GM21390 (cell line): ENCODE measurements at regions not wholly inside any gene's neighbourhood (a gene's known extent, or its start where the extent isn't known, plus 50 kb on each side); places are given as distances from the start of the nearest gene placed in this dataset.

Experiments
- ATAC-seq: cut with Tn5 transposase; IDR thresholded peaks from one replicate; pipeline ENCODE4 v1.9.1; 2021; ENCODE audit not compliant: unreplicated experiment

DNA sequence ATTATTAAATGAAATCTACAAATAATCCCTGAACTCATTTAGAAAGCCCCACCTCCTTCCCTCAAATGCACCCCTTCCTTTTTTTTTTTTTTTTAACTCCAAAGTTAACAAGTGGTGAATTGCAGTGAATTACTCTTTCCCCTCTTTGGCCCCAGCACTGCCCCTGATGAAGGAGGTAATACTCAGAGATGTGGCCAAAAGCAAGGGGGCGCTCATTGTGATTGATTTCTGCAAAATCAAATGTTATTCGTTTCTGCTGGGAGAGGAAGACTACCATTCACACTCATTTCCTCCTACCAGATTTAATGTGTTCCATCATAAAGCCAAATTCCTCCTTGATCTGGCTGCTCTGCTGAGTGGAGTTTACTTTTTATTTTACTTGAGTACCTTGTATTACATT, 259.4 kb downstream of the GPD2 start:
- no peak for ATAC-seq

DNA sequence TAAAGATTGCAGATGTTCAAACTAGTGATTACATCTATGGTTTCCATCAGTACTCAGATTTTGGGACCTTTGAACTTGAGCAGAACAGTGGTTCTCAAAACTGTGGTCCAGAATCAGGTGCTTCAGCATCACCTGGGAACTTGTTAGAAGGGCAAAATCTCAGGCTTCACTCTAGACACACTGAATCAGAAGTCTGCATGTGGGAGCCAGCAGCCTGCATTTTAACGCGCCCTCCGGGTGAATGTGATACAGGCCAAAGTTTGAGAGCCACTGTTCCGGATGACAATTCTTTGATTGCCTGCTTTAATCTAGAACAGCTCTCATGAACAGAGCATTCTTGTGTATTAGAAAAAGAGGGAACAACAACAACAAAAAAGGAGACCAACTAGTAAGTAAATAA, 261.7 kb downstream of the GPD2 start:
- ATAC-seq: no peak

DNA sequence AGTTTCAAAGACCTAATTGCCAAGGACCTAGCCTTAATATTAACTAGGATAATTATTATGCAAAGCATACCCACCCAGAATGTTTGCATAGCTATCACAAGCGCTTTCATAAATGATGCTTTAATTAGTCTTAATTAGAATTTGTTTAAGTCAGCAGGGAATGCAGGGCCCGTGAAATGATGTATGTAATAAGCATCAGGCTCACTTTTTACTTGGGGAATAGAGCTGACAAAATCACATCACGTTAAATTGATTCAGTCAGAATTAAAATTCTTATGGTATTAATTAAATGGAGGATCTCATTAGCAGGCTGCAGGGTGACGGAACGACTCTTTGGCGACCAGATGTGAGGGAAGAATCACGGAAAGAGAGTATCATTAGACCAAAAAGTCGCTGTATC, 264.5 kb downstream of the GPD2 start:
- no peak for ATAC-seq

DNA sequence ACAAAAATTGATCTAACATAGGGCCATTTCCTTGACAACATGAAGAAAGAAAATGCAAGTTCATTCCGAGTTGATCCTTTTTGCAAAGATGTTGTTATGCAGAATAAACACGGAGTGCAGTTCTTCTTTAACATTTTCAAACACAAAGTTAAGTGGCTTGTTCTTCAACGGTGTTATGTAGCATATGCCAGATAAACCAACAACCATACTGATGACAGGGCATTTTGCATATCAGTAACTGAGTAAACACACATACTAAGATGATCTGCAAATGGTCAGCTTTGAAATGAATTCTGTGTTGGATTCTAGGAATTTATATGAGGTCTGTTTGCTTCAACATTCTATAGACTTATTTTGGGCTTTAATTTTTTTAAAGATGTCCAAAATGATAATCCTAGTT, 266.4 kb downstream of the GPD2 start:
- no peak for ATAC-seq

DNA sequence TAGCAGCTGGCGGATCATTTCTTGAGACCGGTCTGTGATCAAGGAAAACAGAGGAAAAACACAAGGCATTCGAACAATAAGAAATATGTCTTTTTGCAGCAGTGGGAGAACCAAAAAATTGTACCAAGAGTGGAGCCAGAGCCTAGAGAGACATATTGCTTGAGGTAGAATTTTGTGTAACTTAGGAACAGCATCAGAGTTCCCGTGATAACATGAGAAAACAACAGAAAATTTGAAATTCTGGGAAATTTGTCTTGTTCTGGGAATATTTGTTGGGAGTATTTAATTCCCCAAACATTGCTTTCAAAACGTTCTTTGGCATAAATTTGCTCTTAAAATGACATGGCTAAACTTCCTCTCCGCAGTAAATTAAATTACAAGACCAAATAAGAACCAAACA, 267.5 kb downstream of the GPD2 start:
- no peak for ATAC-seq

DNA sequence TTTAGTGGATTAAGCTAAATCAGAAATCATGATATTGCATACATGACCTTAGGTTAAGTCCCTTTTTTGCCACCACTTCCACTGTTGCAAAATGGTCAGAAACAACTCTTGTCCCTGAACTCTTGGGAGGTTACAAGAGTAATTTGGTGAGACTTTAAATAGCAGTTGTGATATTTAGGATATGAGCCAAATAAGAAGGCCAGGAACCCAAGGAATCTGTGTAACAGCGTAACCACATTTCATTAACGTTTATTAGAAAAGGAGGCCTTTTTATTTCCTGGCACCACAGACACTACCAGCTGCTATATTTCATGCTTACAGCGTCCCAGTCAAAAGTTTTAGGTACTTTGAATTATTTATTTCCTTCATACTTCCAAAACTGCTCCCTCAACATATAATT, 268.0 kb downstream of the GPD2 start:
- ATAC-seq: no peak

DNA sequence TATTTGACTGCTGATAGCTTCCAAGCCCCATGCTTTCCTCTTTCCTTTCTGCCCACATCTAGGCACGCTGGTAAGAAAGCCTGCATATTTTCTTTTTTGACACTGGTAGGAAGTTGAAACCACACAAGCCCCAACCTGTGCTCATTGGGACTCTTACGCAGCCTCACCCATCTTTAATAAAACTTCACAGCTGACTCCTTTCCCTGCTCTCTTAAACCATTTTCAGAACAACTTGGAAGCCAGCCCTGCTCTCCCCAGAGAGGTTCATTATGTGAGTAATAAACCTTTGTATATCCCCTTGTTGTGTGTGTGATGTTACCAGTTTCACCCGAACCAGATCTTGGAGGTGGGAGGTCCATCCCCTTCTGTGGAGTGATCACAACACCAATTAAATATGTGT, 268.4 kb downstream of the GPD2 start:
- no peak for ATAC-seq

DNA sequence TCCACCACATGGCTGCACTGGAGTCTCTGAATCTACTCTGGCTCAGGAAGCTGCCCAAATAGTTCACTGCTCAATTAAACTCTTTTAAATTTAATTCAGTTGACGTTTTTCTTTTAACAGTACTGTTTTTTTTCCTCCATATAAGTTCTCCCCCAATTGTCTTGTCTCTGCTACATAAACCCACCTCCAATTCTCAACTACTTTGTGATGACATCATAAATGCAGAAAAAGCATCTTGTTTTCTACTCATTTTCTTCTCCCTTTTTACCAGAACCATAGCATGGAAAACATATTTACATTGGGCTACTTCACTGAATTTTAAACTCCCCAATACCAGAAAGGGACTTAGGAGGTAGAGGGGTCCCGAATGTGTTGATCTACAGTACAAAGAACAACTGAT, 270.4 kb downstream of the GPD2 start:
- ATAC-seq: no peak

DNA sequence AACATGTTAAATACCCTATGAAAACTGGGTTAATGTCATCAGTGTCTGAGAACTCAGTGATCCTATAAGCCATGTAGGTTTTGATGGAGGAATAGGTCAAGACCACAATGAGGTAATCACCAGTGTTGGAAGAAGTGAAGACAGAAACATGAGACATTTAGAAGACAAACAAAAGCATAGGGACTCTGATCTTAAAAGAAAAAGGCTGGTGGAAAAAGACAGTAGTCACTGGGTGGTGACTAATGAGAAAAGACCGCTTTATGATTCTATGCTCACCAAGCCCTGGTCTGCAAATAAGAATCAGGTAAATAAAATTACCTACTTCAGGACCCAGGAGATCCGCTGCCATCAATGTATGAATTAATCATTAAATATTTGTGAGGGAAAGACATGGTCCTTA, 271.9 kb downstream of the GPD2 start:
- no peak for ATAC-seq

DNA sequence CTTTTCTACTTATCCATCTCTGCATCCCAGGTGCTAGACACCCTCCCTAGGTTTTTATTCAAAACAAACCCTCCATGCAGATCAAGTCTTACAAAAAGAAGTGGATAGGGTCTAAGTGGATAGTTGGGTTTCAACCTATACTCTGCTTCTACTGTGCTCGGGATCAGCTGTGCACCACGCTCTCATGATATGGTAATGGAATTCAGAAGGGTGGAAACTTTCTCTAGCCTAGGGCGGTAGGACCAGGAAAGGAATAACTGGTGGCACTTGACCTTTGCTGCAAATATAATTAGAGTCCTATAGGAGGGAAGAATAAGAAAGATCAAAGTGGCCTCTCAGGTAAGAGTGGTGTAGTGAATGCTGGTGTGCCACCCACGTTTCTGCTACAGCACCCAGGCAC, 272.9 kb downstream of the GPD2 start:
- no peak for ATAC-seq

DNA sequence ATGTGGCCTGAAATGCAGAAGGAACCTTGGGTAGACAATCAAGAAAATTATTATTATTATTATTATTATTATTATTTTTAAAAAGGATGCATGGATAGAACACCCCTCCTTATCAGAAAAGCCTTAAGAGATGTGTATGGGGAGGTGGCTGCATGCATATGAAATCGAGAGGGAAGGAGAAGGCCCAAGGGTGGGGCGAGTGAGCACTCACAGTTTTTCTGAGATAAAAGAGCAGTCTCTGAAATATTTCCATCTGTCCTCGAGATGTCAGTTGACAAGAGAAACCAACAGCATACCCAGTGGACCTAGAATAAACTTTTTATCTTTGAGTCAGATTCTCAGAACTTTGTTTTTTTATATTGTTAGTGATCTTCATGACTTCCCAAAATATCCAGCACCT, 282.9 kb downstream of the GPD2 start:
- no peak for ATAC-seq

DNA sequence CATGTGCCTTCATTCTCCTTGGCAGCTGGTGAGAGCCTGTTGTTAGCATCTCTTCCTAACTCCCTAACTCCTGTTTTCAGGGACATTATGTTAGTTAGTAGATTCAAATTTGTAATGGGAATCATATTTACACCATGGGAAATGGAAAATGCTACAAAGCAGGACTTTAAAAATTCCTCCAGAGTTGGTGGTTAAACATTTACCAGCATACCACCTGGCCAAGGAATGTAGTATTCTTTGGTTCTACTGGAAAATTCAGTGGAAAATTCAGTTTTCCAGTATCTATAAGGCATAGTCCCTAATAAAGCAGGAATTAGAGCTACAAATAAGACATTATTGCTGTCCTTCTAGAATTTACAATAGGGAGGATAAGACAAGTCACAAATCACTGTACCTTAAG, 291.7 kb downstream of the GPD2 start:
- no peak for ATAC-seq

DNA sequence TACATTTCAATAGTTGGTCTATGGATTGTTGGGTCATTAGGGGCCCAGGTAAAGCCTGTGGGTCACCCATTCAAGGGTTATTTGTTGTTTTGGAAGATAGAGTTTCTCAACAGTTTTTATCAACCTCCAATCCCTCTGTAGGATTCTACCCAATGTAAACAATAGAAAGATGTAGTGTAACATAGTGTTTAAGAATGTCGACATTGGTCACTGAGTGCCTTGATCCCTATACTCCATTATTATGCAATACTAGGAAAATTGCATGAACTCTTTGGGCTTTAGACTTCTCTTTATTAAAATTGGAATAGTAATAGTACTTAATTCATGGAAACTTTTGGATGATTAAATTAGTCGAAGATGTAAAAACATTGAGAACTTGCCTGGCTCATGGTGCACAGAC, 292.1 kb downstream of the GPD2 start:
- no peak for ATAC-seq

DNA sequence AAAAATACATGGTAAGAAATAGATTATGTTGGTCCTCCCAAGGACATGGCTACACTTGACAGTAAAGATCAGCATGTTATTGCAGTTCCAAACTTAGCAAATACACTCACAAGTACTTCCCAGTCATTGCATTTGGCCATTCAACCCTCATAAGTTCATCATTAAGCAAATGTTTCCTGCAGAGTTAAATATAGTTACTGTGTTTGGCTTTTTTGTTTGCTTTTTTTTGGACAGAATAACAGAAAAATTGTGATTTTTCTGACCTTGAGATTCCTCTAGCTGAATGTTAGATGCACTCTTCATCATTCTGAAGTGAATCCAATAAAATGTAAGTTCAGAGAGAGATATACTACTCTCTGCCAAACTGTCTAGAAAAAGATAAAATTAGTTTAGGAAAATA, 295.3 kb downstream of the GPD2 start:
- ATAC-seq: no peak

DNA sequence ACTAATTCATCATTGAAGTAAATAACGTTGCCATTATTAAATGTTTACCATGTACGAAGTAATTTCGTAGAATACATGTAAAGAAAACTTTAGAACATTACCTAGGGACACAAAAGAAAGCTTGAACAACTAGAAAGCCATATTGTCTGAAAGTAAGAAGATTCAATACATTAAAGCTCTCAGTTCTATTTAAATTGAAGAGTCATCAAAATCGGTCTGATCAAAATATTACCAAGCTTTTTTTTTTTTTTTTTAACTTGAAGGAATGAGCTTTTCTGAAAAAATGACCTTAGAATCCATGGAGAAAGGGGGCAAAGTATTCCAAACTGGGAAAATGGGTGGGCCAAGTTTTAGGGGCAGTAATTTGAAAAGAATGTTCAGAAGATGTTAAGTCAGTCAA, 300.8 kb downstream of the GPD2 start:
- no peak for ATAC-seq

DNA sequence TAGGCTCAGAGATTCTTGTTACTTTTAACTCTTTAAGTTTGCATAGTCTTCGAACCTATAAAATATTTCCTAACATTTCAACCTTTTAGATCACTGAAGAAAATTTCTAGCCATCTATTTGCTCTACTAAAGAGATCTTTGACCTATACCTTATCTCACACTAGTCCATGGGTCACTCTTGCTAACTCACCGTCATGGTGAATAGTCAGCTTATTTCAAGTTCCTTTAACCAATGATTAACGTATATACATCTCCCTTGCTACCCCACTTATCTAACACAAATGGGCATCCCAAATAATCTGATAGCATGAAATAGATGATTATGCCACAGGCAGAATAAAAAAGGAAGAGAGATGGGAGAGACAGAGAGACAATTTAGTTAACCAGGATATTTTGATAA, 303.1 kb downstream of the GPD2 start:
- ATAC-seq: no peak

DNA sequence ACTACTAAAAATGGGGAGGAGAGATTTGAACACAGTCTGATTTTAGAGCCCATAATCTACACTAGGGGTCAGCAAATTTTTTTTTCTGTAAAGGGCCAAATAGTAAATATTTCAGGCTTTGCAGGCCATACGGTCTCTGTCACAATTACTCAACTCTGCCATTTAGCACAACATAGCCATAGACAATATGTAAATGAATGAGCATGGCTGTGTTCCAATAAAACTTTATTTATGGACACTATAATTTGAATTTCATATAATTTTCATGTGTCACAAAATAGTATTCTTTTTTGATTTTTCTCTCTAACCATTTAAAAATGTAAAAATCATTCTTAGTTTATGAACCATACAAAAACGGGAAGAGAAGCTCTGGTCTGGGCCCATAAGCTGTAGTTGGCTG, 309.4 kb downstream of the GPD2 start:
- no peak for ATAC-seq

DNA sequence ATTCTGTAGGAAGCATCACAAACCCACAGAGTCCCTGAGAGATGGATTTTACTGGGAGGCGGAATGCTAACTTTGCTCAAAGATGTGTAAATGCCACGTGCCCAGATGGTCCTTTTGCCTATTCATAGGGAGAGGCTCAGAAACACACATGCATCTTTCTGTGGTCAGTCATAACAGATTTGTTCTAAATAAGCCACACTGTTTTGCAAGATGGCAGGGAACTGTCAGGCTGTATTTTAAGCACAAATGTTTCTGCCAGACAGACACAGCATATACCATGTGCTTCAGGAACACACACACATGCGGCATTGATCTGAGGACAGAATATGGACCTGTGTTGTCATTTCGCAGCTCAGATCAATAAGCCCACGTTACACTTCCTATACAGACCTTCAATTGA, 312.0 kb downstream of the GPD2 start:
- no peak for ATAC-seq

DNA sequence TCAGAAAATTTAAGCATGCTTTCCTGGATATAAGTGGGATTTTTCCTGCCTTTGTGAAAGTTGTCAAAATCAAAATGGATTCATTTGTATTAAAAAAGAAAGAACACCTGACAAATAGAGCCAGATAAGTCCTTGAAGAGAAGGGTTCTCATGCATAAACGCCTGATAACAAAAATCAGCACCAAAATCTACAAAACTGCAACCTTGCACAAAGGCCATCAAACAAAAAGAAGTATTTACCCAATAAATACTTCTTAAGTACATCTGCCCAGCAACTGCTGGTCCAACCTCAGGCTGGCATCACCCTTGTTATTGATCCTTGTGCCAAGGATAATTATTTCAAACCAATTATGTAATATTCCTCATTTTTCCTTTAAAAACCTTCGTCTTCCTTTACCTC, 315.9 kb downstream of the GPD2 start:
- no peak for ATAC-seq

DNA sequence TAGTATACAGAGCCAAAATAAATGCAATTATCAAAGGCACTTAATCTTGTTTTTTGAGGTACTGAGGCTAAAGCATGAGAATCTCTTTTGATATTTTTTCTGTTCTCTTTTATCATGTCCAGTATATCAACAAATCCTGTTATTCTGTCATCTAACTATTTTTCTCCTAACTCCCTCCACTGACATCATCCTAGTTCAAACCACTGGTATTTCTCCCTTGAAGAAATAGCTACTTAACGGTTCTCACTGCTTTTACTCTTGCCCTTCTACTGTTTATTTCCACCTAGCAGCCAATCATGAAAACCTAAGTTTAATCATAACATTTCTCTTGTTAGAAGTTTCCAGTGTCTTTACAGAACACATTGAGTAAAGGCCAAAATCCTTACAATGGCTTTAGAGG, 317.6 kb downstream of the GPD2 start:
- ATAC-seq: no peak

DNA sequence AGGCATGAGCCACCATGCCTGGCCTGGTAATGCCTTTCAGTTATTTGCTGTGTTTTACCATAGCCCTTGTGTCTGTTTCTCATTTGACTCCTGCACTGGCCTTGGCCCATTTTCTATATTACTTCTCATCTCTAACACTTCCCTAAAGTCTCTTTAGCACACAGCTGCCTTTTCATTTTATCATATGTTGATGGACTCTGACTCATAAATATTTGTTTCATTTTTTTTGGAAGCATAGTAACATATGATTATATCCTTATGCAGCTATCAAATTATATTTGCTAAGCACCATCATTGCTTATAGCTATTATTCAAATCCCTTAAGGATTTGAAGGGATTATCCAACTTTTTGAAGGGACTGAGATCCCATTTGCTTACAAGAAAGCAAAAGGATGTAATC, 320.3 kb downstream of the GPD2 start:
- no peak for ATAC-seq

DNA sequence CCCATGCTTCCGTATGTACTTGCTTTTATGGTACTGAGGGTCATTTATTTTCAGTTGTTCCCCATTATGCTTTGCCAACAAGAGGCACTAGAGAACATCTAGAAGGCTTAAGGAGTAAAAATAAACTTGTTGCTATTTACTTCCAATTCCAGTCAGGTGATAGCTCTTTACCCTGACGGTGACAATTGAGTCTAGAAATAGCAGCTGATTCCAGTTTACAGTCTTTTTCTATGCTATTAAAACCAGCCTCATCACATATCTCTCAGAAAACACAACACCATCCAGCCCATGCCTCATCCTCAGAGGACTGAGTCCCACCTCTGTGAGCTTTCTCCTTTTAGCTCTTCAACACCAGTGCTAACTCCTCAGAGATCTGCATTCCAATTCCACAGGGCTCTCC, 327.0 kb downstream of the GPD2 start:
- no peak for ATAC-seq

DNA sequence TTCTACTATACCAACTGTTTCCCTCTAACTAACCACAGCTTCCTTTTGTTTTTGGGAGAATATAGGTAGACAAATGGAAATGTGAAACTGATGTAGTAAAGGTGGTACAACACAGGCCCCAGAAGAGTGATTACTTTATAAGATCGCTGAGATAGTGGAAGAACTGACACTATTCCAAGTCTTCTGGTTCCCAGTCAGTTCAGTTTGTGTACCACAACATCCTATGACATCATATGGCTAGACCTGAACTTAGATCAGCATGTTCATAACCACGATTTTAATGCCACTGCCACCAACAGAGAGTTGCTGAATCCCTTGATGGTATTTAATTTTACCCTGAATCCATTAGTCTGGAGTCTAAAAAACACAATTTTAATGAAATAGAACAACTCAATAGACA, 328.9 kb downstream of the GPD2 start:
- ATAC-seq: no peak

DNA sequence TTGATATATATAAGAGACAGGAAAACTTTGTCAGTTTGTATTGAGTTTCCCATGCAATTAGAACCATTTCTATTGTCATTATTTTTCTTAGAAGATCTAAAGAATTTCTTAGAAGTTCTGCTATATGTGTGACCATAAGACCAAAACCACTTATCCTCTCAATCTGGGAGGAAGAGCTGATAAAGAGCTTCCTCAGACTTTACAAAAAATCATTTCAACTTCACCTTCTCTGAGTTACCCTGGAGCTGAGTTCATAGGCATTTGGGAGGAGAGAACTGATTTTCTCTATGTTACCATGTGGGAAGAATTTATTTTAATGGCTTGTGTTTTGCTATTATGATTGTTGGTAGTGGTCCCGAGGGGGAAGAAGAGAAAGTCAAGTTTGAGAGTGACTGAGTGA, 329.3 kb downstream of the GPD2 start:
- ATAC-seq: no peak
